GM19438 (cell line): ENCODE measurements at regions not wholly inside any gene's neighbourhood (a gene's known extent, or its start where the extent isn't known, plus 50 kb on each side); places are given as distances from the start of the nearest gene placed in this dataset.

Experiments
- ATAC-seq: cut with Tn5 transposase; IDR thresholded peaks from one replicate; pipeline ENCODE4 v1.9.1; 2021; ENCODE audit warnings: low read depth; ENCODE audit not compliant: unreplicated experiment

GRCh38 chr6:99852031-99852430 lies 142.0 kb downstream of the MCHR2 start:
- no peak for ATAC-seq

- no peak for ATAC-seq
These were observed 127.0 kb downstream of the MCHR2 start for GRCh38 chr6:99867026-99867425.

- peak; percentile 94 for ATAC-seq
These were observed 125.8 kb downstream of the MCHR2 start for GRCh38 chr6:99868074-99868702.
